ENCODE measurements at regions not wholly inside any gene's neighbourhood (a gene's known extent, or its start where the extent isn't known, plus 50 kb on each side); places are given as distances from the start of the nearest gene placed in this dataset.

GRCh38 chr18:38941711-38942561 lies 1376.3 kb upstream of the CELF4 start:
- no peaks in the 10 kb centered on the region for H4K20me1 ChIP-seq (ENCODE audit: insufficient read depth, low read length)
- Mint-ChIP-seq H3K4me1 (ENCODE audit: low read depth, unreplicated experiment) (no peaks in the 10 kb centered on the region), H3K27me3 (ENCODE audit: low read depth, unreplicated experiment) (no peaks in the 10 kb centered on the region), H3K27ac (ENCODE audit: unreplicated experiment) (no peak overlapping the region), H3K9me3 (ENCODE audit: unreplicated experiment) (peaks cover 19% of the 10 kb centered on the region), H3K4me3 (ENCODE audit: unreplicated experiment) (no peak overlapping the region), H3K36me3 (ENCODE audit: low read depth, unreplicated experiment) (no peaks in the 10 kb centered on the region)
- peaks cover 15% of the 10 kb centered on the region for H3K9me3 ChIP-seq (ENCODE audit: insufficient read depth, low read depth, low read length)
- no peaks in the 10 kb centered on the region for H3K27me3 ChIP-seq (ENCODE audit: insufficient read depth, low read length)
- no peaks in the 10 kb centered on the region for H3K4me1 ChIP-seq (ENCODE audit: insufficient read depth, low read length)
- no peak overlapping the region for H3K27ac ChIP-seq (ENCODE audit: low read depth, low read length)
- H3K36me3 ChIP-seq (ENCODE audit: insufficient read depth, low read length): no peaks in the 10 kb centered on the region
- no peak overlapping the region for H2AFZ ChIP-seq (ENCODE audit: low read depth, low read length)
- H3K4me2 ChIP-seq (ENCODE audit: low read length): no peak overlapping the region
- TF ChIP-seq EZH2 (IDR thresholded peaks at IDR 0.05; ENCODE audit: insufficient read depth, low read length) (no peak), CTCF (IDR thresholded peaks at IDR 0.05; ENCODE audit: insufficient read depth, low read depth, low read length) (no peak)
- no peaks in the 10 kb centered on the region for H3K79me2 ChIP-seq (ENCODE audit: insufficient read depth, low read length)
- H3K9ac ChIP-seq (ENCODE audit: low read length): no peak overlapping the region
- H3K4me3 ChIP-seq (ENCODE audit: insufficient read depth, low read depth, low read length): no peak overlapping the region
- DNase-seq (ENCODE audit: low read depth) (no peak), FAIRE-seq (no peak)

- Histone ChIP-seq H3K36me3 (ENCODE audit: insufficient read depth, low read length) (no peaks in the 10 kb centered on the region), H3K79me2 (ENCODE audit: insufficient read depth, low read length) (no peaks in the 10 kb centered on the region), H3K27ac (ENCODE audit: low read depth, low read length) (peak overlapping the region; percentile 50), H3K27me3 (ENCODE audit: insufficient read depth, low read length) (no peaks in the 10 kb centered on the region), H3K4me2 (ENCODE audit: low read length) (no peak overlapping the region), H4K20me1 (ENCODE audit: insufficient read depth, low read length) (no peaks in the 10 kb centered on the region), H3K4me3 (ENCODE audit: insufficient read depth, low read depth, low read length) (no peak overlapping the region), H2AFZ (ENCODE audit: low read depth, low read length) (no peak overlapping the region), H3K4me1 (ENCODE audit: insufficient read depth, low read length) (no peaks in the 10 kb centered on the region), H3K9me3 (ENCODE audit: insufficient read depth, low read depth, low read length) (peaks cover 15% of the 10 kb centered on the region), H3K9ac (ENCODE audit: low read length) (no peak overlapping the region)
- Mint-ChIP-seq H3K9me3 (ENCODE audit: unreplicated experiment) (peaks cover 19% of the 10 kb centered on the region), H3K27me3 (ENCODE audit: low read depth, unreplicated experiment) (no peaks in the 10 kb centered on the region), H3K36me3 (ENCODE audit: low read depth, unreplicated experiment) (no peaks in the 10 kb centered on the region), H3K27ac (ENCODE audit: unreplicated experiment) (peak overlapping the region; percentile 44), H3K4me3 (ENCODE audit: unreplicated experiment) (no peak overlapping the region), H3K4me1 (ENCODE audit: low read depth, unreplicated experiment) (no peaks in the 10 kb centered on the region)
- DNase-seq (ENCODE audit: low read depth) (peak; percentile 57), FAIRE-seq (no peak)
- TF ChIP-seq EZH2 (IDR thresholded peaks at IDR 0.05; ENCODE audit: insufficient read depth, low read length) (no peak), CTCF (IDR thresholded peaks at IDR 0.05; ENCODE audit: insufficient read depth, low read depth, low read length) (no peak)
Observed at GRCh38 chr18:38940863-38941531, 1375.4 kb upstream of the CELF4 start.
